Fibroblast of lung (primary cell): ENCODE measurements at regions not wholly inside any gene's neighbourhood (a gene's known extent, or its start where the extent isn't known, plus 50 kb on each side); places are given as distances from the start of the nearest gene placed in this dataset.

Source experiments
- DNase-seq, 2 donors: peaks; one replicate each; pipeline versions ENCODE4 v3.0.0 to v3.0.0-alpha.2; 2010; ENCODE audit warnings: low read depth in 2 of 2
- H2AFZ ChIP-seq: 2 replicates; pipeline ENCODE4 v1.5.1; 2012; ENCODE audit warnings: low read length, control low read depth, inconsistent platforms
- H3K27ac ChIP-seq: 2 replicates; pipeline ENCODE4 v1.5.1; 2011; ENCODE audit warnings: low read length, control low read depth; ENCODE audit not compliant: insufficient read depth
- H3K27me3 ChIP-seq: 2 replicates; pipeline ENCODE4 v1.5.1; 2011; ENCODE audit warnings: mild to moderate bottlenecking, low read length; ENCODE audit not compliant: control insufficient read depth, insufficient read depth
- H3K36me3 ChIP-seq: 2 replicates; pipeline ENCODE4 v1.5.1; 2011; ENCODE audit warnings: low read length; ENCODE audit not compliant: control insufficient read depth, insufficient read depth
- H3K4me1 ChIP-seq: 2 replicates; pipeline ENCODE4 v1.5.1; 2011; ENCODE audit warnings: low read length; ENCODE audit not compliant: control insufficient read depth, insufficient read depth; ENCODE audit errors: extremely low read depth
- H3K4me2 ChIP-seq: 2 replicates; pipeline ENCODE4 v1.5.1; 2011; ENCODE audit warnings: low read length, control low read depth; ENCODE audit not compliant: insufficient read depth; ENCODE audit errors: extremely low read depth
- H3K4me3 ChIP-seq, 4 experiments: fragments of 200-600 bp in 1 of 4; sonication (generic) in 1 of 4; replicated peaks in 1 of 4; 2 replicates each; pipeline ENCODE4 v1.5.1; 2011 to 2016; ENCODE audit warnings: low read length in 4 of 4, low read depth in 3 of 4, mild to moderate bottlenecking in 3 of 4, control low read depth in 2 of 4, inconsistent platforms in 1 of 4, mixed read lengths in 1 of 4; ENCODE audit not compliant: insufficient read depth in 1 of 4; ENCODE audit errors: control extremely low read depth in 1 of 4
- H3K79me2 ChIP-seq: 2 replicates; pipeline ENCODE4 v1.5.1; 2012; ENCODE audit warnings: mild to moderate bottlenecking, low read length, inconsistent platforms; ENCODE audit not compliant: control insufficient read depth, insufficient read depth
- H3K9ac ChIP-seq: 2 replicates; pipeline ENCODE4 v1.5.1; 2011; ENCODE audit warnings: mild to moderate bottlenecking, low read length, control low read depth; ENCODE audit not compliant: insufficient read depth
- H3K9me3 ChIP-seq: 2 replicates; pipeline ENCODE4 v1.5.1; 2012; ENCODE audit warnings: low read depth, low read length; ENCODE audit not compliant: control insufficient read depth, insufficient read depth
- H4K20me1 ChIP-seq: 2 replicates; pipeline ENCODE4 v1.5.1; 2011; ENCODE audit warnings: low read length; ENCODE audit not compliant: control insufficient read depth, insufficient read depth; ENCODE audit errors: extremely low read depth
- CTCF ChIP-seq, 2 donors: IDR thresholded peaks in 1 of 2; conservative IDR thresholded peaks in 1 of 2; 1 replicate in 1 of 2; 2 replicates in 1 of 2; pipeline ENCODE4 v1.5.1; 2011 to 2012; ENCODE audit warnings: low read length in 2 of 2, control low read depth in 1 of 2, inconsistent platforms in 1 of 2, low read depth in 1 of 2, mild to moderate bottlenecking in 1 of 2
- EZH2 ChIP-seq: IDR thresholded peaks from 2 replicates; pipeline ENCODE4 v1.5.1; 2012; ENCODE audit warnings: low read length, control low read depth, mild to moderate bottlenecking; ENCODE audit errors: missing control alignments

DNA sequence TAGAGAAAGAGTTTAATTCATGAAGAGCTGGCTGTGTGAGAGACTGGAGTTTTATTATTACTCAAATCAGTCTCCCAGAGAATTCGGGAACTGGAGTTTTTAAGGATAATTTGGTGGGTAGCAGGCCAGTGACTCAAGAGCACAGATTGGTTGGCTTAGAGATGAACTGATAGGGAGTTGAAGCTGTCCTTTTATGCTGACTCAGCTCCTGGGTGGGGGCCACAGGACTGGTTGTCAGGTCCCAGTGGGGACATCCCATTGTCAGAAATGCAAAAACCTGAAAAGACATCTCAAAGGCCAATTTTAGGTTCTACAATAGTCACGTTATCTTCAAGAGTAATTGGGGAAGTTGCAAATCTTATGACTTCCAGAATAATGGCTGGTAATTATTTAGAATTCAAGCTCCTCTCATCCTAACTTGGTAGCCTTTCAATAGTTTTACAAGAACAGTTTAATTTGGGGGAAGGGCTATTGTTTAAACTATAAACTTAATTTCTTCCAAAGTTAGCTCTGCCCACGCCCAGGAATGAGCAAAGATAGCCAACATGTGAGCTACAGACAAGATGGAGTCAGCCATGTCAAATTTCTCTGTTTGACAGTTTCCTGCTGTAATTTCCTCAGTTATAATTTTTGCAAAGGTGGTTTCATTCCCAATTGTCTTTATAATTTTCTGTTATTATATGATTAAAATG, 149.4 kb upstream of the SLC39A10 start:
- no peaks in the 10 kb centered on the region for H3K9me3 ChIP-seq
- no peak overlapping the region for H2AFZ ChIP-seq
- H3K4me2 ChIP-seq = no peak overlapping the region
- H3K4me1 ChIP-seq = no peaks in the 10 kb centered on the region
- no peak overlapping the region for H3K27ac ChIP-seq
- H3K9ac ChIP-seq = no peak overlapping the region
- no peaks in the 10 kb centered on the region for H3K79me2 ChIP-seq
- no peak for TF ChIP-seq EZH2
- no peak for TF ChIP-seq CTCF (conservative IDR thresholded peaks at IDR 0.05 in 1 of 2, IDR thresholded peaks at IDR 0.05 in 1 of 2; ENCODE audit: low read depth in 1 of 2, low read length in 2 of 2)
- no peak overlapping the region for H3K4me3 ChIP-seq
- no peak for DNase-seq
- no peaks in the 10 kb centered on the region for H4K20me1 ChIP-seq
- H3K27me3 ChIP-seq = no peaks in the 10 kb centered on the region
- no peaks in the 10 kb centered on the region for H3K36me3 ChIP-seq

DNA sequence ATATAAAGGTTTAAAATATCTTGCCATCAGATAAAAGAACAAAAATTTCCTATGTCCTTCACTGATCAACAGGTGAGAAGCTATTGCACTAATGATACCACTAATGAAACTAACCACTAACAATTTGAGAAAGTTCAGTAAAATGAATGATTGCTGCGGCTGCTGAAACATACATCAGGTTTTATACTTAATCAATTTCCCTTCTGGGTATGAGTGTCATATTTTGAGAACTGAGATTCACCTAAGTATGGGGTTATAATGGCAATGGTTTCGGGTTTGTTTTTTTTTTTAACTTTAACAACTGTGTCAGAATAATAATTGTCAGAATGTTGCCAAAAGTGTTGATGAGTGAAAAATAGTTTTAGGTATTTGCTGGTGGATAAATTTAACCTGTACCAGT, 151.3 kb upstream of the SLC39A10 start:
- H3K79me2 ChIP-seq = no peaks in the 10 kb centered on the region
- no peak overlapping the region for H3K27ac ChIP-seq
- H4K20me1 ChIP-seq = no peaks in the 10 kb centered on the region
- no peak overlapping the region for H3K9ac ChIP-seq
- no peaks in the 10 kb centered on the region for H3K9me3 ChIP-seq
- no peaks in the 10 kb centered on the region for H3K36me3 ChIP-seq
- no peak overlapping the region for H3K4me2 ChIP-seq
- no peak overlapping the region for H3K4me3 ChIP-seq
- H3K27me3 ChIP-seq = no peaks in the 10 kb centered on the region
- no peak for DNase-seq
- no peaks in the 10 kb centered on the region for H3K4me1 ChIP-seq
- TF ChIP-seq EZH2 (no peak), CTCF (conservative IDR thresholded peaks at IDR 0.05 in 1 of 2, IDR thresholded peaks at IDR 0.05 in 1 of 2; ENCODE audit: low read depth in 1 of 2, low read length in 2 of 2) (no peak)
- no peak overlapping the region for H2AFZ ChIP-seq

GRCh38 chr2:195503208-195503607, 153.8 kb upstream of the SLC39A10 start:
- Histone ChIP-seq H3K4me2 (no peak overlapping the region), H3K36me3 (no peaks in the 10 kb centered on the region), H2AFZ (no peak overlapping the region), H4K20me1 (no peaks in the 10 kb centered on the region), H3K27ac (no peak overlapping the region), H3K4me1 (no peaks in the 10 kb centered on the region), H3K9me3 (no peaks in the 10 kb centered on the region), H3K27me3 (no peaks in the 10 kb centered on the region), H3K9ac (no peak overlapping the region), H3K4me3 (no peak overlapping the region), H3K79me2 (no peaks in the 10 kb centered on the region)
- no peak for TF ChIP-seq CTCF (conservative IDR thresholded peaks at IDR 0.05 in 1 of 2, IDR thresholded peaks at IDR 0.05 in 1 of 2; ENCODE audit: low read depth in 1 of 2, low read length in 2 of 2)
- TF ChIP-seq EZH2 = no peak
- DNase-seq = no peak
